Renal cortical epithelial cell (primary cell): ENCODE measurements at regions not wholly inside any gene's neighbourhood (a gene's known extent, or its start where the extent isn't known, plus 50 kb on each side); places are given as distances from the start of the nearest gene placed in this dataset.

Source experiments
- DNase-seq: peaks from one replicate; pipeline ENCODE4 v3.0.0-alpha.2; 2011; ENCODE audit warnings: low read depth

GRCh38 chr5:167180906-167181305 lies 1110.5 kb upstream of the WWC1 start:
- DNase-seq: no peak

GRCh38 chr5:167205881-167206280 lies 1085.6 kb upstream of the WWC1 start:
- no peak for DNase-seq

- DNase-seq: no peak
Observed at GRCh38 chr5:167207081-167207480, 1084.4 kb upstream of the WWC1 start.

- DNase-seq: peak; percentile 30
Observed at GRCh38 chr5:167208911-167209310, 1082.5 kb upstream of the WWC1 start.

GRCh38 chr5:167217097-167217743 lies 1074.2 kb upstream of the WWC1 start:
- peak; percentile 2 for DNase-seq

- no peak for DNase-seq
Observed at GRCh38 chr5:167219298-167219697, 1072.1 kb upstream of the WWC1 start.

GRCh38 chr5:167226386-167226785 lies 1065.1 kb upstream of the WWC1 start:
- no peak for DNase-seq

GRCh38 chr5:167228134-167228533 lies 1063.3 kb upstream of the WWC1 start:
- no peak for DNase-seq

- DNase-seq: no peak
Observed at GRCh38 chr5:167229751-167230150, 1061.7 kb upstream of the WWC1 start.

- DNase-seq: no peak
Observed at GRCh38 chr5:167230414-167230813, 1061.0 kb upstream of the WWC1 start.

GRCh38 chr5:167232675-167233311 lies 1058.7 kb upstream of the WWC1 start:
- no peak for DNase-seq

- no peak for DNase-seq
Observed at GRCh38 chr5:167233507-167234220, 1057.8 kb upstream of the WWC1 start.

- DNase-seq: no peak
Observed at GRCh38 chr5:167241436-167242067, 1049.9 kb upstream of the WWC1 start.

- no peak for DNase-seq
Observed at GRCh38 chr5:167242701-167243100, 1048.7 kb upstream of the WWC1 start.

GRCh38 chr5:167243463-167243862 lies 1048.0 kb upstream of the WWC1 start:
- DNase-seq: no peak

GRCh38 chr5:167244583-167244982 lies 1046.9 kb upstream of the WWC1 start:
- DNase-seq: no peak

GRCh38 chr5:167245868-167246267 lies 1045.6 kb upstream of the WWC1 start:
- DNase-seq: no peak

GRCh38 chr5:167247816-167248215 lies 1043.6 kb upstream of the WWC1 start:
- no peak for DNase-seq

GRCh38 chr5:167248257-167248656 lies 1043.2 kb upstream of the WWC1 start:
- DNase-seq: no peak

- no peak for DNase-seq
Observed at GRCh38 chr5:167250996-167251395, 1040.4 kb upstream of the WWC1 start.

GRCh38 chr5:167254132-167254531 lies 1037.3 kb upstream of the WWC1 start:
- DNase-seq: no peak

- no peak for DNase-seq
Observed at GRCh38 chr5:167255926-167256325, 1035.5 kb upstream of the WWC1 start.

GRCh38 chr5:167259806-167260205 lies 1031.6 kb upstream of the WWC1 start:
- no peak for DNase-seq
